K562 (cell line): ENCODE measurements at regions not wholly inside any gene's neighbourhood (a gene's known extent, or its start where the extent isn't known, plus 50 kb on each side); places are given as distances from the start of the nearest gene placed in this dataset.

Source experiments
- FOXP1 ChIP-seq: sonication (generic); formaldehyde crosslinking; IDR thresholded peaks from 2 replicates; pipeline ENCODE4 v1.8.0; 2022; ENCODE audit warnings: mild to moderate bottlenecking, missing genetic modification reagents
- ZNF592 ChIP-seq: fragments of 450-650 bp; IDR thresholded peaks from 2 replicates; pipeline ENCODE4 v1.6.1; 2017; ENCODE audit warnings: antibody characterized with exemption, mild to moderate bottlenecking

GRCh38 chr3:153273217-153273616 is 111.2 kb downstream of the RAP2B start:
- TF ChIP-seq ZNF592, result no peak
- no peak for TF ChIP-seq FOXP1
